ENCODE measurements at regions not wholly inside any gene's neighbourhood (a gene's known extent, or its start where the extent isn't known, plus 50 kb on each side); places are given as distances from the start of the nearest gene placed in this dataset.

DNA sequence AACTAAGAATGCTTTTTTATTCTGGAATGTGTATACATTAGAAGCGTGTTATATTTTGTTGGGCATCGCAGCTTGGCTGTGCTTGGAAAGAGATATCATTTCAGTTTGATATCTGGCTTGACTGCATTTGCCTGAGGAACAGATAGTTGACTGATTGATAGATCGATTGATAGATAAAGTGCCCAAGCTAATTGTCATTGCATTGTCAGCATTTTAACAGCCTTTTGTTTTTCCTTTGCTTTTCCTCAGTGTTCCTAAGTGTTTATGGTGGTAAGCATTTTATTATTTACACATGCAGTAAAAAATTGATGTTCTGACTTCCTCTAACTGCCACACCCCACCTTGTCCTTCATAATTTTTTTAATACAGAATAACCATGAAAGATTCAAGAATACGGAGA lies 180.9 kb upstream of the GRIK2 start:
- DNase-seq (ENCODE audit: low spot score) = no peak

DNA sequence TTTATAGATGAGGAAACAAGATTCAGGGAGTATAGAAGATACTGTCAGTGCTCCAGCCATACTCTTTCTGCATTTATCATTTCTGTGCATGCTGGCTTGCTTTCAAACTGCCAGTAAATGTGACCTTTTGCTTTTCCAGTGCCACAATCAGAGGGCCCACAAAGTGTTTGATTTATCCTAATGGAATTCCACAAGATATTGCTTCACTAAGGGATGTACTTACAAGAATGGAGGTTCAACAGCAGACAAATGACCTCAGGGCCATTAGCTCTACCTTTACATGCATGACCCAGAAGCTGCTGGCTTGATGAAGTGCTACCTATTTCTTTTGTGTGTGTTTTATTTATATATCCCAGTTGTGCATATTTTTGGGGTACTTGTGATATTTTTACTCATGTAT lies 171.5 kb upstream of the GRIK2 start:
- no peak for DNase-seq (ENCODE audit: low spot score)

DNA sequence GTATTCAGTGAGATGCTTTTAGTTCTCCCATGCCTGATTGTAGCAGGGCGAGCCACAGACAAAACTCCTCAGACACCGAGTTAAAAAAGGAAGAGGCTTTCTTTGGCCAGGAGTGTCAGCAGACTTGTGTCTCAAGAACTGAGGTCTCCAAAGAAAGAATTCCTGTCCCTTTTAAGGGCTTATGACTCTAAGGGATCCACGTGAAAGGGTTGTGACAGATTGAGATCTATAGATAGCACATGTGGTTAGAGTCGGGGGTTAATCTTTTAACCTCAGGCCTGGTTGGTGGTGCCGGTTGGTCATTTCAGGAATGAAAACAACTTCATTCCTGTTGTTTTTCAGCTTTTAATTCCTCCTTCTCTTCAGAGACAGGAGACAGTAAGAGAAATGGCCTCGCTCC lies 168.8 kb upstream of the GRIK2 start:
- DNase-seq (ENCODE audit: low spot score) = no peak

DNA sequence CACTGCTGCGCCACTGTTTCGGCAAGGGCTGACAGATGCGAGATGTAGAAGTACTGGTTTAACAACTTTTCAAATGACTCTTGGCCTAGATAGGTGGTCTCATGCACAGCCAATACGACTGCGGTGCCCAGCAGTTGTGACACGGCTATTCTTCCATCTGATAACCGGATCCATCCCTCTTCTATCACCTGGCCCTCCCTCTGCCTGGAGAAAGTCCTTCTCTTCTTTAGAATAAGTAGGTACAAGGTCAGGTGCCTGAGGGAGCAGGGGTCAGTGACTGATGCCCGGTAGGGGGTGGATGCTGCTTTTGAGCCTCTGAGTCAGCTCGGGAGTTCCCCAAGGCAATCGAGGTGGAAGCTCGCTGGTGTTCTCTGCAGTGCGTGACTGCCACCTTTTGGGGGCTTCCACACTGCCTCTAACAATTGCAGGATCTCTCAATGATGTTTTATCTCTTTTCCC lies 166.8 kb upstream of the GRIK2 start:
- no peak for DNase-seq (ENCODE audit: low spot score)

DNA sequence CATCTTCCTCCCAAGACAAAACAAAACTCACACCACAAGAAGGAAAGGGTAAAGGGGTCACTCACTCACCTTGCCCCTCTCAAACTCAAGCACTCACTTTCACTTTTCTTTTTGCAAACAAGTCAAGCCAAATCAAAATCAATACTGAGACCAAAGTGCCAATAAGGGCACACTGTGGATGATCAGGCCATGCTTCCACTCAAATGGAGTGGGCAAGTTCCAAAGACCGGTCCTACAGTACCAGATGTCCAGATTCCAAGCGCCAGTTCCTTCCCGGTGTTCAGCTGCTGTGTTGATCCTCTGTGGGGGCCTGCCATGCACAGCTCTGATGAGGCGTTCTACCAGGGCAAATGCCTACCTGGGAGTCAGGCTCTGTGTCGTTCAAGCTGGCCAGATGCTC lies 162.6 kb upstream of the GRIK2 start:
- DNase-seq (ENCODE audit: low spot score) = no peak

DNA sequence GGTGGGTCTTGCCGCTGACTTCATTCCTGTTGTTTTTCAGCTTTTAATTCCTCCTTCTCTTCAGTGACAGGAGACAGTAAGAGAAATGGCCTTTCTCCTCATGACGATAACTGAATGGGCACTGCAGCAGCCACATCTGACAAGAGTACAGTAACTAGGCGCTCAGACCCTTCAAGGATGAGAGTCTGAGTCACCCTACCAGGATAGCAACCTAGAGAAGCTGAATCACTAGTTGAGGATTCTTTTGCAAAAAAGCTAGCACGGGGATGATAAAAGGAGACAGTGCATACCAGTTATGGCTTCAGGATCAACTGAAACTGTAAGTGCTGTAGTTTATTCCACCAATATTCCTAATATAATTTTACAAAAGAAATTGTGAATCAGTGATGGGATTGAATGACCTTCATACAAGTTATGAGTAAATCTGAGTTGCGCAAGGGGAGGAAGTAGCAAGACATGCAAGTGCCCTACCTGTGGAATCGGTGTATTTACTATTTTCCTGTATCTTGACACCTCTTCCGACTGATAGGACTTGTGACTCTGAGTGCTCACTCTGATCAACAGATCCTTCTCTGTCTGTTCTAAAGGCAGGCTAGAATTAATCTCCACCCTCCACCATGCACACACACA lies 161.8 kb upstream of the GRIK2 start:
- DNase-seq (ENCODE audit: low spot score) = no peak

DNA sequence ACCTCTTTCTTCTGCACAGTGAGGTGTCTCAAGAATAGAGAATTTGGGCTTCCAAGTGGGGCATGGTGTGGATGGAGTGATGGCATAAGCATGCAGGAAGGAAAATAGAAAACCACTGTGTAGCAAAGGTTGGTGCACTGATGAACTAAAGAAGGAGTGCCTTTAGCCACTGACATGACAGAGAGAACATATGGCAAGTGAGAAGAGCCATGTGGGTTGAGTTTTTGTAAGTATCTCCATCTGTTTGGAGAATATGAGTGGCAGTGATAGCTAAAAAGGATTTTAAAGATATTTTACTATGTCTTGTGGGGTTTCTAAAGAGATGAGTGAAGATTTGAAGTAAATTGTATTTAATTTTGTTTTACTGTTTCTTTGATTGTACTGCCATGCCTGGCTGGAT lies 160.5 kb upstream of the GRIK2 start:
- DNase-seq (ENCODE audit: low spot score) = no peak

DNA sequence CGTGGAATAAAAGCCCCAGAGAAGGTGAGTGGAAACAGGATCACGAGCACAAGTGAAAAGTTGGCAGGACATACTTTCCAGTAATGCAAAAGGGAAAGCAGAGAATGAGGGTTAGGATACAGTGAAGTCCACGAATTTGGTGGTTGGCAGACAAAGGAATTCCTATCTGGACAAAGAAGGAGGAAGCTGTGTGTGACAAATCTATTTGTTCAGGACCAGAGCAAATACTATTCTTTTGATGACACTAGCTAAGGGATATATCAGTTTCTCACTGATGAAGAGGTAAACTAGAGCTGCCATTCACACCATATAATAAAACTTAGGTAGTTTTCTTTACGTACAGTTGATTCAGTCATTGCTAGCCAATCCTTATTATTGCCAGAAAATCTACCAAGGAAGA lies 156.8 kb upstream of the GRIK2 start:
- DNase-seq (ENCODE audit: low spot score) = no peak

DNA sequence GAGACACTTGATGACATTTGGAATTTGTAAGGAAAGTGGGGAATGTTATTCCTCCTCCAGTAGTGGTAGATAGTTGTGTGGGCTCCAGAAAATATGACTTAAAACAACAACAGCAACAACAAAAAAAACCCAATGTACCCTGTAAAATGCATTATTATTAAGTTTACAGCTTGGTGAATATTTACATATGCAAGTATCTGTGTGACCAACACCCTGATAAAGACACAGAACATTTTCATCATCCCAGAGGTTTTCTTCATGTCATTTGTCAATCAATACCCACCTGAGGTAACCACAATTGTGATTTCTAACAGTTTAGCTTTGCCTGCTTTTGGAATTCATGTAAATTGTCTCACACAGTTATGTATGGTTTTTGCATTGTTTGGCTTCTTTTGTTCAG lies 152.1 kb upstream of the GRIK2 start:
- DNase-seq (ENCODE audit: low spot score) = no peak

DNA sequence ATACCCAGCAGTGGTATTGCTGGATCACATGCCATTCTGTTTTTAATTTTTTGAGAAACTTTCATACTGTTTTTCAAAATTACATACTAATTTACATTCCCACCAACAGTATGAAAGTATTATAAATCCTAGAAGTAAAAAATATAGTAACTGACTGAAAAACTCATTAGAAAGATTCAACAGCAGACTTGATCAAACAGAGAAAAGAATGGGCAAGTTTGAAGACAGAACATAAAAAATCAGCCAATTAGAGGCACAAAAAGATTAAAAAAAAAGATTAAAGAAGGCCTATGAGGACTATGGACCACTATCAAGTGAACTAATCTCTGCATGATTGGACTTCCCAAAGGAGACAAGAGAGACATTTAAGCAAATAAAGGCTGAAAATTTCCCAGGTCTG lies 144.0 kb upstream of the GRIK2 start:
- no peak for DNase-seq (ENCODE audit: low spot score)

DNA sequence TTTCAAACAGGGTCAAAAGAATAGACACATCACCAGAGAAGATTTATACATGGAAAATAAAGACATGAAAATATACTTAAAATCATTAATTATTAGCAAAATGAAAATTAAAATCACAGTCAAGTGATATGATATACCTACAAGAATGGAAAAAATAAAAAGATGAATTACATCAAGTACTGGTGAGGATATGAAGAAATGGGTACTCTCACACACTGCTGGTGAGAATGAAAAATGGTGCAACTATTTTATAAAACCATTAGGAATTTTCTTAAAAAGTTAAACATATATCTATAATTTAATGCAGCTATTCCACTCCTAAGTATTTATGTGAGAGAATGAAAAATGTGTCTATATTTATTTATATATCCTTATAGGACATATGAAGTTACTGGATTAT lies 136.3 kb upstream of the GRIK2 start:
- no peak for DNase-seq (ENCODE audit: low spot score)

DNA sequence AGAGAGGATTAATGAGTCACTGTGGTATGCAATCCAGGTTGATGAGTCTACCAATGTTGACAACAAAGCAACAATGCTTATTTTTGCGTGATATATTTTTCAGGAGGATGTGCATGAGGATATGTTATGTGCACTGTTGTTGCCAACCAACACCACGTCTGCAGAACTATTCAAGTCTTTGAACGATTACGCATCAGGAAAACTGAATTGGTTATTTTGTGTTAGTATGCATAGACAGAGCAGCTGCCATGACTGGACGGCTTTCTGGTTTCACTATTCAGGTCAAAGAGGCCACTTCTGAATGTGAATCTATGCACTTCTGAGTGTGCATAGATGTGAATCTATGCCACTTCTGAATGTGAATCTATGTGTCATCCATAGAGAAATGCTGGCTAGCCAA lies 134.0 kb upstream of the GRIK2 start:
- DNase-seq (ENCODE audit: low spot score) = no peak

DNA sequence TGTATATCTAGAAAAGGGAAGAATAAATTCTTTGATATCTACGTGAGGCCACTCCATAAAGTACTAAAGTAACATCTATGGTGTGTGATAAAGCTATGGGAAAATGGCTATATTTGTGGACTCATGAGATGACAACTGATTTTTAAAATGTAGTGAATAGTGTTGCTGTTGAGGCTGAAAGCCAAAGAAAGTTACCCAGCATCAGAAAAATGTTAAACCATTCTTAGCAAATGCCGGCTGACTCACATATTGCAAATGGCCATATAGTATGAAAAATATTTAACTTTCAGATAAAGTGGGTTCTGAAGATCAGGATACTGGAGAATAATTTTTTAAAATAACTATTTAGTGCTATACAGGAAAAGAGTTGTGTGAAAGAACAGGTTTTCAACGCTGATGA lies 129.9 kb upstream of the GRIK2 start:
- DNase-seq (ENCODE audit: low spot score) = no peak

DNA sequence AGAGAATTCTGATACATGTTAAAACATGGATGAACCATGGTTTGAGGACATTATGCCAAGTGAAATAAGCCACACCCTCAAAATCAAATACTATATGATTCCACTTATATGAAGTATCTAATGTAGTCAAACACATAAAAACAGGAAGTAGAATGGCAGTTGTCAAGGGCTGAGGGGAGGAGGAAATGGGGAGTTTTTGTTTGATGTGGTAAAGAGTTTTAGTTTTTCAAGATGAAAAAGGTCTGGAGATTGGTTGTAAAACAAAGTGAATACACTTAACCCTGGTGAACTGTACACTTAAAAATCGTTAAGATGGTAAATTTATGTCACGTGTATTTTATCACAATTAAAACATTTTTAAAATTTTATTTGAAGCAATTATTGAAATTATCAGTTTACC lies 127.4 kb upstream of the GRIK2 start:
- no peak for DNase-seq (ENCODE audit: low spot score)

DNA sequence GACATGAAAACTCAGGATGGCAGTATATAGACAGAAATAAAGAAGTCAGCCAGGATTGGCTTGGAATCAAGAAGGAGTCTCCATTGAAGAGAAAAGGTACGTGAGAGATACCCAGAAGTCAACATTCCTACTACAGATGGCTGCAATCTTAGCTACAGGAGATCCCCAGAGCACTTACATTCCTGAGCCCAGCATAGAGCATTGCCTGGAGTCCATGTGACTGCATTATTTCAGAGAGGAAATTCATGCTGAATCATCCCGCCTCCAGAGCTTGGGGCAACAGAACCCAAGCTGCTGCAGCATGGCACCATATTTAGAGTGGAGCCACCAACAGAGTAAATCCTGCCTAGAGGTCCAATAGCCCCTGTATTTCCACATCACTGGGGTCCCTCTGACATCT lies 125.0 kb upstream of the GRIK2 start:
- no peak for DNase-seq (ENCODE audit: low spot score)

DNA sequence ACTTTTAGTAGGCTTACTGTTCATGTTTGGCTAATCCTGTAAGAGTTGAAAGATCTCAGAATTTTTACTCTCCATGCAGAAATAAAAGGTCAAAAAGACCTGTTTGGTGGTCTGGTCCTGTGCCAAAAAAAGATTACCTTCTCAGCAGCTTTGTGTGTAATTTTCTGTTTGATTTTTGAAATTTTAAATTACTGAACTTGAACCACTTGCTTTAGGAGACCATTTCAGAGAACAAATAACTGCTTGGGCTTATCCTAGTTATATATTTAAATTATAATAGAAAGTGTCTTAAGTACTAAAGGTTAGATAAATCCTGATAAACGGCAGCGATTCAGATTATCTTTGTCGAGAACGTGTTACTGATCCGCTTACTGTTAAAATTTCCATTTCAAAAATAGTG lies 118.3 kb upstream of the GRIK2 start:
- no peak for DNase-seq (ENCODE audit: low spot score)

DNA sequence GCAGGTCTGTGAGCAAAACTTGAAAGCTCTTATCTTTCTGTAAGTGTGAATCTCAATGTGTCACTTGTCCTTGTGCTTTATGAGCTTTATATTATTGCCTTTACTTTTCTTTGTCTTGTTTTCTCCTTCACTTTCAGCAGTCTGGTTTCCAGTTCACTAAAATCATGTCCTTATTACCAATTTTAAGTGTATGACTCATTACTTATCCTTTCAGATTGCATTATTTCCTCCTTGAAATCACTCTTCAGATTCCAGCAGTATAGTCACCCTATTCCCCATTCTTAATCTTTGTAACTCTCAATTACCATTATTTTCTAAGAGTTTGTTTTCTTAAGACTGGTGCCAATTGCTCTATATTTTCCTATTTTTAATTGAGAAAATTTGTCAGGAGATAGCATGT lies 117.4 kb upstream of the GRIK2 start:
- DNase-seq (ENCODE audit: low spot score) = no peak

DNA sequence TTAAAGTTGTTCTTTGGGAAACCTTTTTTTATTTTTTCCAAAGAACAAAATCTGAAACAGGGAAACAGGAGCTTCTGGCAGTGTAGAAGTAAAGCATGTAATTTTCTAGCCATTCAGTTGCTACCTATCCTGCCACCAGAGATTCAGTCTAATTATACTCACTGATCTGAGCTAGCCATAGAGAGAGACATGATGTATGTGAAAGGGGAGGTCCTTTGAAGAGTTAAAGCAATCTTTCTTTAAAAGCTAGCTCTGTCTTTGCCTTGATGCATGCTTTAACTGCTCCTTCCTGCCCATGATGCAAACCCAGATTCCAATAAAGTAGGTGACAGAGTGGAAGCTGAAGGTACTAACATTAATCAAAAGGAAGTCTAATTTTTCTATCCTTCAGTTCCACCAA lies 114.1 kb upstream of the GRIK2 start:
- DNase-seq (ENCODE audit: low spot score) = no peak

DNA sequence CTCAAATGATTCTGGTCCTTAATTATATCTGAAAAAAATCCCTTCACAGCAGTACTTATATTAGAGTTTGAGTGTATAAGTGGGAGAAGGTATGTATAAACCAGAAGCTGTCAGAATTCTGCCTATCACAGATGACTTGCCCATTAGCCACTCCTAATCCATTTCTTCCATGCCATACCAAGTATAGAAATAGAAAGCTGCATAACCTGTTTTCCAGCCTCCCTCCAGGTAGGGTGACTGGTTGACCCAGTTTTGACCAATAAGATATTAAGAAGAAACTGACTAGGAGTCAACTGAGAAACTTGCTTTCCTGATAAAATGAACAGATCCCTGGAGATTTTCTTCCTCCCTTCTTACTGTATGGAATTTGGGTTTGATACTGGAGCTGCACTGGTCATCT lies 112.2 kb upstream of the GRIK2 start:
- DNase-seq (ENCODE audit: low spot score) = no peak

DNA sequence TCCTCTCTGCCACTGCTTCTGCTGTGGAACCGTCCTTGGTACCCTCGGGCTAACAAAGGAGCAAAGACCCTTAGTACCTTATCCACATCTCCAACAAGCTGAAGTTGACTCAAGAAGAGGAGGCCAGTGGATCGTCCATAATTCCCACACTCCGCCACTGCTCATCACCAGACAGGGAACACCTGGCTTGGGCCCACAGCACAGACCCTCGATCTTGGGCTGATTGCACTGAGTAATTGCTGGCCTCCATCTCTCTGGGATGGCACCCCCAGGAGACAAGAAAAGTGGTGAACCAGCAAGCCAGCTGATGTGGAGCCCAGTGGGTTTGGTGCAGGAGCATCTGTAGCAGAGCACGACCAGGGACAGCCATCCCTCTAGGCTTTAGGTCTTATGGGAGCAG lies 109.4 kb upstream of the GRIK2 start:
- no peak for DNase-seq (ENCODE audit: low spot score)

DNA sequence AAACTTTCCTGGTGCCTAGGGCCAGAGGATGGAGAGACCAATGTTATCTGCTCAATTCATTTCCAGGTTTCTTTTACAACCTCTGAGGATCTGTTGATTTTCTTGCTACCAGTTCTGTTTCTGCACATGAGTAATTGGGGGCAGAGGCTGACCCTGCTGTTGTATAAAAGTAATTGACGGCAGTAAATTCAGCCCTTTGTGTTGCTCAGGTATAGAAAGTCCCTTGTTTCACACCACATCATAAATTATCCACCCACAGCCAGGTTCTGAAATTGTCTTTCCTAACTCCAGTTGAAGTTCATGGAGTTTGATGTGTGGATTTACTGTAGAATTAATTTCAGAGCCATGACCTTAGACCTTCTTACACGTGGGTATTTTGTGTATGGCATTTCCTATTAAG lies 107.4 kb upstream of the GRIK2 start:
- DNase-seq (ENCODE audit: low spot score) = no peak

DNA sequence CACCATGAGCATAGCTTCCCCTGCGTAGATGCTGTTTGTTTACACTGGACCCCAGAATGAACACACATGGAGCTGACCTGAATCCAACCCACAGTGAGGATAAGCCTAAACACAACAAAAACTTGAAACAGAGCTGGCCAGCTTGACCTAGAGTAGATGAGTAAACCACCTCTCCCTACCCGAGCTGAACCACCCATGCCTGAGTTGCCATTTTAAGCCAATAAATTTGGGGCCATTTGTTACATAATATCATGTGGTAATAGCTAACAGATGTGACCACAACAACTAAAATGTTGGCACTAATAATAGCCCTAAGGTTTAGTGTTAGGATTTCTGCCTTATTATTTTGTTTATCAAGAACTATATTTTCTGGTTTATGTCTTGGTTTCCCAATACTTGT lies 103.2 kb upstream of the GRIK2 start:
- no peak for DNase-seq (ENCODE audit: low spot score)

DNA sequence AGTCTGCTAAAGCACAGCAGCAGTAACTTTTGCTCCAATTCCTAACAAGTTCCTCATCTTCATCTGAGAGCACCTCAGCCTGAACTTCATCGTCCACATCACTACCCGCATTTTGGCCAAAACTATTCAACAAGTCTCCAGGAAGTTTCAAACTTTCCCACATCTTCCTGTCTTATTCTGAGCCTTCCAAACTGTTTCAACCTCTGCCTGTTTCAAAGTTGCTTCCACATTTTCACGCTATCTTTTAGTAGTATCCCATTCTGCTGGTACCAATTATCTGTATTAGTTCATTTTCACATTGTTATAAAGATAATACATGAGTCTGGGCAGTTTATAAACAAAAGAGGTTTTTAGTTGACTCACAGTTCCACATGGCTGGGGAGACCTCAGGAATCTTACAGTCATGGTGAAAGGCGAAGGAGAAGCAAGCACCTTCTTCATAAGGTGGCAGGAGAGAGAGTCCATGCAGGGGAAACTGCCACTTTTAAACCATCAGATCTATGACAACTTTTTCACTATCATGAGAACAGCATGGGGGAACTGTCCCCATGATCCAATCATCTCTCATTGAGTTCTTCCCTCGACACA lies 99.4 kb upstream of the GRIK2 start:
- no peak for DNase-seq (ENCODE audit: low spot score)

DNA sequence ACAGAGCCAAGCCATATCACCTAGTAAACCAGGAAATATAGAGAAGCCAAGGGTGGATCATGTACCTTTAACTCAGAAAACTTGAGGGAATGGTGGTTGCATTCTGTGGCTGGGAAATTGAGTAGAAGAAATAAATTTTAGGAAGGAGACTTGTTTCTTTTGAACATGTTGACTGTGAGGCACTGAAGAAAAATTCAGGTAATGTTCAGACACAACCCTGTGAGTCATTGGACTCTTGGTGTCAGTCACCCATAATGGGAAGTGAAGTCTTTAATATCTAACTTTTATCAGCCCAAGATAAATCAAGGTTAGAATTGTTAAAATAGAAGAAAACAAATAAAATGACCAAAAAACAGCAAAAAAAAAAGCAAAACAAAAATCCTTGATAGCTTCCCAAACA lies 98.8 kb upstream of the GRIK2 start:
- no peak for DNase-seq (ENCODE audit: low spot score)

Data from LoVo (cell line).